BJ (cell line): ENCODE measurements at regions not wholly inside any gene's neighbourhood (a gene's known extent, or its start where the extent isn't known, plus 50 kb on each side); places are given as distances from the start of the nearest gene placed in this dataset.
"Not testable (repeated sequence)": the region's sequence is repeated elsewhere in the genome, so short reads cannot be mapped to it uniquely, and the experiment has no call there.

Source experiments
- CTCF ChIA-PET: fragments of 350-600 bp; formaldehyde crosslinking; extraction: SDS; loops from one replicate; lab custom pipeline; 2021; ENCODE audit warnings: antibody characterized with exemption, inconsistent platforms; lab: Yijun Ruan, JAX
- POLR2A ChIA-PET: fragments of 300-600 bp; sonication (Branson Sonifier 250); formaldehyde crosslinking; extraction: SDS; loops from one replicate; lab custom pipeline; 2021; ENCODE audit warnings: antibody characterized with exemption; lab: Charles Lee
- DNase-seq: peaks from one replicate; pipeline ENCODE4 v3.0.0-alpha.2; 2011; ENCODE audit warnings: low read depth
- H3K27me3 ChIP-seq: 2 replicates; pipeline ENCODE4 v1.6.0; 2011; ENCODE audit warnings: low read length; ENCODE audit not compliant: control insufficient read depth, insufficient read depth
- H3K36me3 ChIP-seq: 2 replicates; pipeline ENCODE4 v1.5.1; 2011; ENCODE audit warnings: low read length; ENCODE audit not compliant: control insufficient read depth, insufficient read depth
- H3K4me3 ChIP-seq: 2 replicates; pipeline ENCODE4 v1.5.1; 2011; ENCODE audit warnings: low read depth, mild to moderate bottlenecking, control low read depth, low read length
- TF ChIP-seq, protein P1 (sequence below): IDR thresholded peaks from 2 replicates; pipeline ENCODE4 v1.5.1; 2011; ENCODE audit warnings: low read depth, mild to moderate bottlenecking, control low read depth, inconsistent platforms, low read length, moderate library complexity; ENCODE audit not compliant: insufficient read depth

DNA sequence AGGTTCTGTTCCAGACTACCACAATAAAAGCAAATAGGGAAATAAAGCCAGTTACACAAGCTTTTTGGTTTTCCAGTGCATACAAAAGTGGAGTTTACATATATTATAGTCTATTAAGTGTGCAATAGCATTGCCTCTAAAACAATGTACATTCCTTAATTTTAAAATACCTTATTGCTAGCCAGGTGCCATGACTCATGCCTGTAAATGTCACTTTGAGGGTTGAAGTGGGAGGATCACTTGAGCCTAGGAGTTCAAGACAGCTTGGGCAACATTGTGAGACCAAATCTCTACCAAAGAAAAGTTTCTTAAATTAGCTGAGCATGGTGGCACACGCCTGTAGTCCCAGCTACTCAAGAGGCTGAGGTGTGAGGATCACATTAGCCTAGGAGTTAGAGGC lies 52.9 kb upstream of the IMP4 start:
- POLR2A ChIA-PET, result no interaction called here
- DNase-seq, result no peak

DNA sequence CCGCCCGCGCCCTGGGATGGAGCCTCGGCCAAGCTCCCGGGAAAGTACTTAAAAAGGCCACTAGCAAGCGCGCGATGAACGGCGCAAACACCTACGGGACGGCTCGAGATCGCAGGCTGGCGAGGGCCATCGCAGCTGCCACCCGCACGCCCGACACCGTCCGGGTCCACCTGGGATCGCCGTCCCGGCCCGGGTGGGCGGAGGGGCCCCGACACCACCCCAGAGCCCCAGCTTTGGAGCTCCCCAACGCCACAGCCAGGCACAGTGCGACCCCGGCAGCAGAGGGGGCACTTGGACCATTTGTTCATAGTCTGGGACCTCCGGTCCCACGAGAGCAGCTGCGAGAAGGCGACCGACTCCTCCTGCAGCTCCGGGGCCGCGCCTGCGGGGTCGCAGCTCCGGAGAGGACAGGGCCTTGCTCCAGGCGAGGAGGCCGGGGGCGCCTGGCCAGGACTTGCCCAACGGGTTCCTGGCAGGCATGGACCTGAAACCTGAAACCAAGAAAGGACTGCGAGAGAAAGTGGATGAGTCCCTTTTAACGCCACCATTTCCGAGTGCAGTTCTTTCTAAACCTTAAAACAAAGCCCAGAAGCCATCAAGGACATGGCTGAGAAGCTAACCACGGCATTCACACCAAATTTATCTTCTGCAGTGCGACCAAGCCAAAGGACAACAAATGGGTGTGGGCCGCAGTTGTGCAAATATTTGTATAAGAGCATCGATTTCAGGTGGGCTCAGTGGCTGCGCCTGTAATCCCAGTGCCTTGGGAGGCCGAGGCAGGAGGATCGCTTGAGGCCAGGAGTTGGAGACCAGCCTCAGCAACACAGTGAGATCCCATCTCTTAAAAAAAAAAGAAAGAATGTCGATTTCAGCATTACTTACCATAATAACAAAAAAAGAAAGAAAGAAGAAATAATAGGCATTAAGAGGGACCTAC lies 54.0 kb upstream of the IMP4 start:
- Histone ChIP-seq H3K36me3 (no peaks in the 10 kb centered on the region), H3K4me3 (no peak overlapping the region), H3K27me3 (no peaks in the 10 kb centered on the region)
- POLR2A ChIA-PET, result no interaction called here
- CTCF ChIA-PET, result interaction anchor here (1.0 to 1.1 kb wide), 2 partner anchors 42 to 47 kb away, joined by 3 to 4 read pairs; no protein-coding TSS in a partner anchor
- TF ChIP-seq, protein P1, sequence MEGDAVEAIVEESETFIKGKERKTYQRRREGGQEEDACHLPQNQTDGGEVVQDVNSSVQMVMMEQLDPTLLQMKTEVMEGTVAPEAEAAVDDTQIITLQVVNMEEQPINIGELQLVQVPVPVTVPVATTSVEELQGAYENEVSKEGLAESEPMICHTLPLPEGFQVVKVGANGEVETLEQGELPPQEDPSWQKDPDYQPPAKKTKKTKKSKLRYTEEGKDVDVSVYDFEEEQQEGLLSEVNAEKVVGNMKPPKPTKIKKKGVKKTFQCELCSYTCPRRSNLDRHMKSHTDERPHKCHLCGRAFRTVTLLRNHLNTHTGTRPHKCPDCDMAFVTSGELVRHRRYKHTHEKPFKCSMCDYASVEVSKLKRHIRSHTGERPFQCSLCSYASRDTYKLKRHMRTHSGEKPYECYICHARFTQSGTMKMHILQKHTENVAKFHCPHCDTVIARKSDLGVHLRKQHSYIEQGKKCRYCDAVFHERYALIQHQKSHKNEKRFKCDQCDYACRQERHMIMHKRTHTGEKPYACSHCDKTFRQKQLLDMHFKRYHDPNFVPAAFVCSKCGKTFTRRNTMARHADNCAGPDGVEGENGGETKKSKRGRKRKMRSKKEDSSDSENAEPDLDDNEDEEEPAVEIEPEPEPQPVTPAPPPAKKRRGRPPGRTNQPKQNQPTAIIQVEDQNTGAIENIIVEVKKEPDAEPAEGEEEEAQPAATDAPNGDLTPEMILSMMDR, result no peak
- DNase-seq, result no peak

More for the DNA sequence above, 52.9 kb upstream of the IMP4 start:
- CTCF ChIA-PET, result no interaction called here
- no peaks in the 10 kb centered on the region for H3K27me3 ChIP-seq
- H3K36me3 ChIP-seq, result no peaks in the 10 kb centered on the region
- TF ChIP-seq, protein P1, result no peak
- H3K4me3 ChIP-seq, result no peak overlapping the region

DNA sequence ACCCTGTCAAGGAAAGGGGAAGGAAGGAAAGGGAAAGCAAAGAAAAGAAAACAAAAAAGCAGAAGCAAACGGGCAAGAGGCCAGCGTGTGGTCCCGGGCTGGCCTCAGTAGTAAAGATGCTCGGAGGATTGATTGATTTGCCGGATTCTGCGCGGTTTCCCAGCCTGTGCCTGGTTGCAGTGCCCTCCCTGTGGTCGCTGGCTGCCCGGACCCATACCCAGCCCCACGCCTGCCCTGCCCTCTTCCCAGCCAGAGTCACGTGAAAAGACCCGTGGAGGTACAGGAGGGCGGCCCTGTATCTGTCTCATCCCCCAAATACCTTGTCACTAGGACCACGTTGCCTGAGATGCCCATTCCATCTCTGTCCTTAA lies 55.1 kb upstream of the IMP4 start:
- ChIA-PET CTCF (interaction anchor here (1.0 kb wide), 1 partner anchor 43 kb away, joined by 4 read pairs; no protein-coding TSS in a partner anchor), POLR2A (no interaction called here)
- TF ChIP-seq, protein P1, result no peak
- Histone ChIP-seq H3K4me3 (no peak overlapping the region), H3K27me3 (no peaks in the 10 kb centered on the region), H3K36me3 (no peaks in the 10 kb centered on the region)
- DNase-seq, result no peak

DNA sequence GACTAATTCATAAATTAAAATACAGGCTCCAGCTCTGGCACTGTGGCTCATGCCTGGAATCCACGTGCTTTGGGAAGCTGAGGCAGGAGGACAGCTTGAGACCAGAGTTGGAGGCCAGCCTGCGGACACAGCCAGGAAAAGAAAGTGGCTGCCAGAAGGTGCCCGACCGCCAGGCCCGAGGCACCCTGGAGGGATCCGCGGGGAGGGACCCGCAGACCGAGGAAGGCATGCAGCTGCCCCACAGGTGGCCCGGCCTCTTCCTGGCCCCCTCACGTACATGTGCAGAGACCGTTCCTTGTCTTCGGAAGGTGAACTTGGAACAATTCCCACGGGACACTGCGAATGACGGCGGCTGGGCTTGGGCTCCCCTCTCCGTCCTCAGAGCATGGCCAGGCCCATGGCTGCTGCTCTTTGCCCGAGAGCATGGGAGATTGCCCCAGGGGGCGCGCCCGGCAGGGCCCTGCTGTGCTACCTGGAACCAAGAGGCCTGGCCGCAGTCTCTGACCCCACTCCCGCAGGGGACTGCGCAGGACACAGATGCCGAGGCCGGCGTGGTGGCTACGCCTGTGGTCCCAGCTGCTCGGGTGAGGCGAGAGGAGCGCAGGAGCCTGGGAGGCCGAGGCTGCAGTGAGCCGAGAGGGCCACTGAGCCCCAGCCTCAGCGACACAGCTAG lies 55.6 kb upstream of the IMP4 start:
- TF ChIP-seq, protein P1, result no peak
- Histone ChIP-seq H3K36me3 (no peaks in the 10 kb centered on the region), H3K27me3 (no peaks in the 10 kb centered on the region), H3K4me3 (no peak overlapping the region)
- ChIA-PET POLR2A (no interaction called here), CTCF (no interaction called here)
- no peak for DNase-seq

DNA sequence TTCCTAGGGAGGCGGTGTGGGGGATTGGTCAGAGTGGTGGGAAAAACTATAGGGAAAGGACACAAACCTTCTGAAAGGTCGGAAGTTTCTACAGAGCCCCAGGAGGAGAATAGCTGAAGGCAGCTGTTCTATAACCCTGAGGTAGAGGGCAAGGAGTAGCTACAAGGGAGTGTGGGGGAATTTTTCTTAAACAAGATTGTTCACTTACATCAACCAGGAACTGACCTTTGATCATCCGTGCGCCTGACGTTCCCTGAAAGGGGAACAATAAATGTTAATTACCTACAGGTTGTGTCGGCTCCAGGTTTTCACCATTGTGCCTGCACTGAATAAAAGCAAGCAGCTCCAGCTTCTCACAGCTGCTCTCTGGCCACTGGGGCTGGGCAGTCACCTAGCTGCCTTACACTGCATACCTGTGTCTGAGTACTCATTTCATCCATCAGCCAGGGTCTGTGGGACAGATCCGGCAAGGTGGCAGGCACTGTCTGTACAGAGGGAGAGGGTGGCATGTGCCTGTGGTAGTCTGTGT lies 59.3 kb upstream of the IMP4 start:
- H3K4me3 ChIP-seq, POLR2A ChIA-PET, H3K36me3 ChIP-seq, H3K27me3 ChIP-seq, CTCF ChIA-PET, DNase-seq: not testable (repeated sequence)

DNA sequence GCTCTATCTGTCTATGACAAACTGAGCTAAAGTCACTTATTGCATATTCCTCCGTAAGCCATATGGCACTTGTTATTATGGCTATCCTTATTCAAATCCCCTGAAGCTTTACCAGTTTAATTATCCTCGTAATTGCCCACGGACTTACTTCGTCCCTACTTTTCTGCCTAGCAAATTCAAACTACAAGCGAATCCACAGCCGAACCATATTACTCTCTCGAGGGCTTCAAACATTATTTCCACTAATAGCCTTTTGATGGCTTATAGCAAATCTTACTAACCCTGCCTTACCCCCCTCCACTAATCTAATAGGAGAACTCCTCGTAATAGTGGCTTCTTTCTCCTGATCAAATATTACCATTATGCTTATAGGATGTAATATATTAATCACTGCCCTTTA lies 63.1 kb upstream of the IMP4 start:
- POLR2A ChIA-PET, H3K4me3 ChIP-seq, CTCF ChIA-PET, H3K36me3 ChIP-seq, H3K27me3 ChIP-seq, DNase-seq: not testable (repeated sequence)

DNA sequence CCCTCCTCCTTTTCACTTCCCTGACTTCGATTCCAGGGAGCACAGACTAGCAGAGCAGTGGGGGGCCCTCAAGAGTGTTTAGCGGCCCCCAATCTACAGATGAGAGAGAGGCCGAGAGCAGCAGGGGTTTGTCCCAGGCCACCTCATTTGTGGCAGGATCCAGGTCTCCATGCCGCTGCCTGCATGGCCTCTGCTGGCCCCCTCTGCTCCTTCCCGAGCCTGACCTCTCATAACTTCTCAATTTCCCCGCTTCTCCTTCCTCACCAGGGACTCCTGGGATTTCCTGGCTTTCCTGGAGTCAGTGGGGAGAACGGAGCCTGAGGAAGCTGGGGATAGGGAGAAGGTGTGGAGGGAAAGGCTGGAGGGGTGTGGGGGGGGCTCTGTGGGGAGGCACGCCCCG lies 70.1 kb upstream of the TUBA3E start:
- DNase-seq, CTCF ChIA-PET, H3K4me3 ChIP-seq, H3K27me3 ChIP-seq, H3K36me3 ChIP-seq, POLR2A ChIA-PET: not testable (repeated sequence)

DNA sequence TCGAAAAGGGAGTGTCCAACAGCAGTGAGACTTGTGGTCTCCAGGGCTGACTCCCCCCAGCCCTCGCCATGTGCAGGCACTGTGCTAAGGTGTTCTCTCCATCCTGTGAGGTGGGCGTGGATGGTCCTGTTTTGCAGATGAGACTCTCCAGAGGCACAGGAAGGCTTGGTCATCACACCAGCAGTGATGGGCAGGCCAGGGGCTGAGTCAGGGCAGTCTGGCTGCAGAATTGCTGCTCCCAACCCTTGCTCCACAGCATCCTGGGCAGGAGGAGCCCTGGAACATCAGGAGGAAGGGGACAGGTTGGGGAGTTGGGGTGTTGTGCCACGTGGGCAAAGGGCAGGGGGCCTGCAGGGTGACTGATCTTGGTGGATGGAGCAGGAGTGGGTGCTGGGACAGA lies 69.3 kb upstream of the TUBA3E start:
- POLR2A ChIA-PET, result not testable (repeated sequence)

More for the DNA sequence above, 69.3 kb upstream of the TUBA3E start:
- H3K4me3 ChIP-seq, CTCF ChIA-PET, DNase-seq, H3K27me3 ChIP-seq, H3K36me3 ChIP-seq: not testable (repeated sequence)
